Panc1 (cell line): ENCODE measurements at regions not wholly inside any gene's neighbourhood (a gene's known extent, or its start where the extent isn't known, plus 50 kb on each side); places are given as distances from the start of the nearest gene placed in this dataset.

Experiments used
- ATAC-seq: fragments of 200-7000 bp; cut with Tn5 transposase; 2 replicates; pipeline ENCODE4 v1.9.1; 2020; ENCODE audit warnings: mild to moderate bottlenecking, moderate library complexity
- BruUV-seq: library from RNA; stranded (reverse); fragments of 400-500 nt; replicated peaks from 2 replicates; lab custom pipeline; 2021; lab: Mats Ljungman, UMichigan
- CTCF ChIA-PET: fragments of 300-600 bp; sonication (Branson Sonifier 250); formaldehyde crosslinking; loops from one replicate; lab custom pipeline; 2022; ENCODE audit warnings: antibody characterized with exemption; lab: Charles Lee
- POLR2A ChIA-PET: fragments of 300-600 bp; sonication (Branson Sonifier 250); formaldehyde crosslinking; loops from one replicate; lab custom pipeline; 2022; ENCODE audit warnings: antibody characterized with exemption; lab: Charles Lee
- DNase-seq: peaks from one replicate; pipeline ENCODE4 v3.0.0-alpha.2; 2010; ENCODE audit warnings: low read depth, low spot score
- H3K27ac ChIP-seq: 2 replicates; pipeline ENCODE4 v1.5.1; 2011; ENCODE audit warnings: mild to moderate bottlenecking, low read length, inconsistent platforms
- H3K27me3 ChIP-seq: fragments of 200-500 bp; sonication (Bioruptor generic); 2 replicates; pipeline ENCODE4 v1.6.0; 2014; ENCODE audit warnings: low read length, inconsistent platforms; ENCODE audit not compliant: control insufficient read depth, insufficient read depth
- H3K36me3 ChIP-seq: fragments of 200-500 bp; sonication (Bioruptor generic); 2 replicates; pipeline ENCODE4 v1.5.1; 2014; ENCODE audit warnings: inconsistent platforms, mild to moderate bottlenecking, low read length, moderate library complexity; ENCODE audit not compliant: control insufficient read depth, insufficient read depth
- H3K4me1 ChIP-seq: 2 replicates; pipeline ENCODE4 v1.5.1; 2011; ENCODE audit warnings: inconsistent platforms, mild to moderate bottlenecking, low read length, moderate library complexity; ENCODE audit not compliant: control insufficient read depth, insufficient read depth
- H3K4me3 ChIP-seq, 2 experiments: 2 replicates each; pipeline ENCODE4 v1.5.1; 2011 to 2012; ENCODE audit warnings: low read depth in 2 of 2, low read length in 2 of 2, mild to moderate bottlenecking in 2 of 2, inconsistent platforms in 1 of 2, moderate library complexity in 1 of 2
- H3K9me3 ChIP-seq: fragments of 200-500 bp; sonication (Bioruptor generic); 2 replicates; pipeline ENCODE4 v1.5.1; 2014; ENCODE audit warnings: low read depth, mild to moderate bottlenecking, inconsistent platforms, low read length, moderate library complexity; ENCODE audit not compliant: control insufficient read depth, insufficient read depth
- POLR2AphosphoS5 ChIP-seq: IDR thresholded peaks from 2 replicates; pipeline ENCODE4 v1.6.1; 2012; ENCODE audit warnings: mild to moderate bottlenecking, low read depth, low read length, moderate library complexity
- SIN3A ChIP-seq: IDR thresholded peaks from 2 replicates; pipeline ENCODE4 v1.6.1; 2012; ENCODE audit warnings: low read depth, mild to moderate bottlenecking, low read length, moderate library complexity, borderline replicate concordance; ENCODE audit not compliant: insufficient read depth
- TCF7L2 ChIP-seq: IDR thresholded peaks from 2 replicates; pipeline ENCODE4 v1.6.1; 2011; ENCODE audit warnings: mild to moderate bottlenecking, low read depth, low read length, inconsistent platforms
- in situ Hi-C: cut with HindIII; loops from 2 replicates; pipeline ENCODE4 v1.10.0; 2016; ENCODE audit warnings: low sequenced_read_pairs, low pct_unique_long_range_greater_than_20kb
- intact Hi-C: fragments of 100-400 bp; cut with micrococcal nuclease; formaldehyde crosslinking; loops from one replicate; pipeline ENCODE4 v1.10.0; 2022; ENCODE audit not compliant: unreplicated experiment
- TF ChIP-seq, protein P1 (sequence below): fragments of 450-650 bp; IDR thresholded peaks from 2 replicates; pipeline ENCODE4 v1.5.1; 2017; ENCODE audit warnings: mild to moderate bottlenecking
- TF ChIP-seq, protein P2 (sequence below), 2 experiments: IDR thresholded peaks; 2 replicates each; pipeline ENCODE4 v1.6.1; 2011 to 2012; ENCODE audit warnings: low read depth in 2 of 2, control low read depth in 1 of 2, low read length in 1 of 2, mild to moderate bottlenecking in 1 of 2, moderate library complexity in 1 of 2; ENCODE audit not compliant: insufficient read depth in 1 of 2

DNA sequence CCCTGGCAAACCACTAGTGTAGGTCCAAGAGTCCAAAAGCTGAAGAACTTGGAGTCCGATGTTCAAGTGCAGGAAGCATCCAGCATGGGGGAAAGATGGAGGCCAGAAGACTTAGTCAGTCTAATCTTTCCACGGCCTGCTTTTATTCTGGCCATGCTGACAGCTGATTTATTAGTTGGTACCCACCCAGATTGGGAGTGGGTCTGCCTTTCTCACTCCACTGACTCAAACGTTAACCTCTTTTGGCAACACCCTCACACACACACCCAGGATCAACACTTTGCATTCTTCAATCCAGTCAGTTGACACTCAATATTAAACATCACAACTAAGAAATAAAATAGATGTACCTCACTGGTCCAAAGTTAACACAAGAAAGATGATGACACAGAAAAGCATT, 134.8 kb upstream of the GABRA2 start:
- intact Hi-C loops = no loop called here
- ChIA-PET POLR2A (no interaction called here), CTCF (no interaction called here)
- Histone ChIP-seq H3K4me3 (no peak overlapping the region), H3K27ac (no peak overlapping the region), H3K9me3 (no peaks in the 10 kb centered on the region), H3K4me1 (no peaks in the 10 kb centered on the region), H3K36me3 (no peaks in the 10 kb centered on the region), H3K27me3 (no peaks in the 10 kb centered on the region)
- ATAC-seq = no peak
- no TSS peak for BruUV-seq
- TF ChIP-seq, protein P1, sequence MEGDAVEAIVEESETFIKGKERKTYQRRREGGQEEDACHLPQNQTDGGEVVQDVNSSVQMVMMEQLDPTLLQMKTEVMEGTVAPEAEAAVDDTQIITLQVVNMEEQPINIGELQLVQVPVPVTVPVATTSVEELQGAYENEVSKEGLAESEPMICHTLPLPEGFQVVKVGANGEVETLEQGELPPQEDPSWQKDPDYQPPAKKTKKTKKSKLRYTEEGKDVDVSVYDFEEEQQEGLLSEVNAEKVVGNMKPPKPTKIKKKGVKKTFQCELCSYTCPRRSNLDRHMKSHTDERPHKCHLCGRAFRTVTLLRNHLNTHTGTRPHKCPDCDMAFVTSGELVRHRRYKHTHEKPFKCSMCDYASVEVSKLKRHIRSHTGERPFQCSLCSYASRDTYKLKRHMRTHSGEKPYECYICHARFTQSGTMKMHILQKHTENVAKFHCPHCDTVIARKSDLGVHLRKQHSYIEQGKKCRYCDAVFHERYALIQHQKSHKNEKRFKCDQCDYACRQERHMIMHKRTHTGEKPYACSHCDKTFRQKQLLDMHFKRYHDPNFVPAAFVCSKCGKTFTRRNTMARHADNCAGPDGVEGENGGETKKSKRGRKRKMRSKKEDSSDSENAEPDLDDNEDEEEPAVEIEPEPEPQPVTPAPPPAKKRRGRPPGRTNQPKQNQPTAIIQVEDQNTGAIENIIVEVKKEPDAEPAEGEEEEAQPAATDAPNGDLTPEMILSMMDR = no peak
- TF ChIP-seq POLR2AphosphoS5 = no peak
- TF ChIP-seq SIN3A = no peak
- no peak for TF ChIP-seq TCF7L2
- TF ChIP-seq, protein P2, sequence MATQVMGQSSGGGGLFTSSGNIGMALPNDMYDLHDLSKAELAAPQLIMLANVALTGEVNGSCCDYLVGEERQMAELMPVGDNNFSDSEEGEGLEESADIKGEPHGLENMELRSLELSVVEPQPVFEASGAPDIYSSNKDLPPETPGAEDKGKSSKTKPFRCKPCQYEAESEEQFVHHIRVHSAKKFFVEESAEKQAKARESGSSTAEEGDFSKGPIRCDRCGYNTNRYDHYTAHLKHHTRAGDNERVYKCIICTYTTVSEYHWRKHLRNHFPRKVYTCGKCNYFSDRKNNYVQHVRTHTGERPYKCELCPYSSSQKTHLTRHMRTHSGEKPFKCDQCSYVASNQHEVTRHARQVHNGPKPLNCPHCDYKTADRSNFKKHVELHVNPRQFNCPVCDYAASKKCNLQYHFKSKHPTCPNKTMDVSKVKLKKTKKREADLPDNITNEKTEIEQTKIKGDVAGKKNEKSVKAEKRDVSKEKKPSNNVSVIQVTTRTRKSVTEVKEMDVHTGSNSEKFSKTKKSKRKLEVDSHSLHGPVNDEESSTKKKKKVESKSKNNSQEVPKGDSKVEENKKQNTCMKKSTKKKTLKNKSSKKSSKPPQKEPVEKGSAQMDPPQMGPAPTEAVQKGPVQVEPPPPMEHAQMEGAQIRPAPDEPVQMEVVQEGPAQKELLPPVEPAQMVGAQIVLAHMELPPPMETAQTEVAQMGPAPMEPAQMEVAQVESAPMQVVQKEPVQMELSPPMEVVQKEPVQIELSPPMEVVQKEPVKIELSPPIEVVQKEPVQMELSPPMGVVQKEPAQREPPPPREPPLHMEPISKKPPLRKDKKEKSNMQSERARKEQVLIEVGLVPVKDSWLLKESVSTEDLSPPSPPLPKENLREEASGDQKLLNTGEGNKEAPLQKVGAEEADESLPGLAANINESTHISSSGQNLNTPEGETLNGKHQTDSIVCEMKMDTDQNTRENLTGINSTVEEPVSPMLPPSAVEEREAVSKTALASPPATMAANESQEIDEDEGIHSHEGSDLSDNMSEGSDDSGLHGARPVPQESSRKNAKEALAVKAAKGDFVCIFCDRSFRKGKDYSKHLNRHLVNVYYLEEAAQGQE (IDR thresholded peaks at IDR 0.05; ENCODE audit: insufficient read depth in 1 of 2, low read depth in 2 of 2, low read length in 1 of 2) = no peak
- in situ Hi-C loops = no loop called here
- DNase-seq = no peak

DNA sequence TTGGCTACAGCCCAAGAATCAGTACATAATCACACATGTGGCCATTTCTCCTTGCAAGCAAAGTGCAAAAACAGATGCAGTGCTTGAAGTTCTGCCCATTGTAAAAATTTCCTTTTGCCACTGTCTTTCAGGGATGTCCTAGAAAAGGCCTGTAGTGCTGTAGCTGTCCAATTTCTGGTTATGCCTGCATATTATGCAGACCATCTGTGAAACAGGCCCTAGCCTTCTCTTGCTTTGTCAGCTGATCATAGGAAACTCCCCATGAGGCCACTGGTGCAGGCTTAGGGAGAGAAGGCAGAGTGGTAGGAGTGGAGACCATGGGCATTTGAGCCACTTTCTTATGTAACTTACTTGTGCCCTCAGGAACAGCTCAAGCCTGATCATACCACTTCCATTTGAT, 130.4 kb upstream of the GABRA2 start:
- no peak for DNase-seq
- intact Hi-C loops (no loop called here), in situ Hi-C loops (no loop called here)
- no peaks in the 10 kb centered on the region for H3K36me3 ChIP-seq
- no peaks in the 10 kb centered on the region for H3K9me3 ChIP-seq
- BruUV-seq = no TSS peak
- no peak overlapping the region for H3K4me3 ChIP-seq
- TF ChIP-seq, protein P2 (IDR thresholded peaks at IDR 0.05; ENCODE audit: insufficient read depth in 1 of 2, low read depth in 2 of 2, low read length in 1 of 2) = no peak
- TF ChIP-seq SIN3A (no peak), TCF7L2 (no peak), POLR2AphosphoS5 (no peak)
- TF ChIP-seq, protein P1 = no peak
- H3K27ac ChIP-seq = no peak overlapping the region
- H3K27me3 ChIP-seq = no peaks in the 10 kb centered on the region
- no peak for ATAC-seq
- H3K4me1 ChIP-seq = no peaks in the 10 kb centered on the region
- ChIA-PET POLR2A (no interaction called here), CTCF (no interaction called here)
